Uterus (tissue), 2 donors: ENCODE measurements at regions not wholly inside any gene's neighbourhood (a gene's known extent, or its start where the extent isn't known, plus 50 kb on each side); places are given as distances from the start of the nearest gene placed in this dataset.
"Not testable (repeated sequence)": the region's sequence is repeated elsewhere in the genome, so short reads cannot be mapped to it uniquely, and the experiment has no call there.

Source experiments
- POLR2A ChIP-seq, 2 donors: fragments of 450-650 bp; IDR thresholded peaks; one replicate each; pipeline ENCODE4 v1.6.1; 2016; ENCODE audit warnings: antibody characterized with exemption in 2 of 2, mild to moderate bottlenecking in 1 of 2, moderate library complexity in 1 of 2
- TF ChIP-seq, protein P1 (sequence below), 4 experiments: fragments of 200-600 bp in 2 of 4; fragments of 450-650 bp in 2 of 4; sonication (generic) in 2 of 4; IDR thresholded peaks; one replicate each; pipeline ENCODE4 v1.5.1; 2016 to 2019; ENCODE audit warnings: antibody characterized with exemption in 4 of 4, mild to moderate bottlenecking in 2 of 4, moderate library complexity in 1 of 4

GRCh38 chr2:87076253-87077123 is 54.8 kb upstream of the PLGLB1 start:
- TF ChIP-seq, protein P1, sequence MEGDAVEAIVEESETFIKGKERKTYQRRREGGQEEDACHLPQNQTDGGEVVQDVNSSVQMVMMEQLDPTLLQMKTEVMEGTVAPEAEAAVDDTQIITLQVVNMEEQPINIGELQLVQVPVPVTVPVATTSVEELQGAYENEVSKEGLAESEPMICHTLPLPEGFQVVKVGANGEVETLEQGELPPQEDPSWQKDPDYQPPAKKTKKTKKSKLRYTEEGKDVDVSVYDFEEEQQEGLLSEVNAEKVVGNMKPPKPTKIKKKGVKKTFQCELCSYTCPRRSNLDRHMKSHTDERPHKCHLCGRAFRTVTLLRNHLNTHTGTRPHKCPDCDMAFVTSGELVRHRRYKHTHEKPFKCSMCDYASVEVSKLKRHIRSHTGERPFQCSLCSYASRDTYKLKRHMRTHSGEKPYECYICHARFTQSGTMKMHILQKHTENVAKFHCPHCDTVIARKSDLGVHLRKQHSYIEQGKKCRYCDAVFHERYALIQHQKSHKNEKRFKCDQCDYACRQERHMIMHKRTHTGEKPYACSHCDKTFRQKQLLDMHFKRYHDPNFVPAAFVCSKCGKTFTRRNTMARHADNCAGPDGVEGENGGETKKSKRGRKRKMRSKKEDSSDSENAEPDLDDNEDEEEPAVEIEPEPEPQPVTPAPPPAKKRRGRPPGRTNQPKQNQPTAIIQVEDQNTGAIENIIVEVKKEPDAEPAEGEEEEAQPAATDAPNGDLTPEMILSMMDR (IDR thresholded peaks at IDR 0.05): not testable (repeated sequence)
- peak; percentile 49 to 76 for TF ChIP-seq POLR2A (IDR thresholded peaks at IDR 0.05)
